H9 (cell line): ENCODE measurements at regions not wholly inside any gene's neighbourhood (a gene's known extent, or its start where the extent isn't known, plus 50 kb on each side); places are given as distances from the start of the nearest gene placed in this dataset.

Source experiments
- DNase-seq: peaks from one replicate; pipeline ENCODE4 v3.0.0-alpha.2; 2017
- H2AFZ ChIP-seq: one replicate; pipeline ENCODE4 v1.6.1; 2013; ENCODE audit warnings: mild to moderate bottlenecking, low read length, control low read depth, moderate library complexity
- H2AK5ac ChIP-seq: 2 replicates; pipeline ENCODE4 v1.6.1; 2013; ENCODE audit warnings: low read length, control low read depth, mixed read lengths; ENCODE audit not compliant: insufficient read length
- H2BK120ac ChIP-seq: one replicate; pipeline ENCODE4 v1.6.1; 2013; ENCODE audit warnings: low read depth, mild to moderate bottlenecking, low read length, control low read depth, inconsistent platforms; ENCODE audit not compliant: poor library complexity, severe bottlenecking
- H2BK12ac ChIP-seq: 2 replicates; pipeline ENCODE4 v1.6.1; 2013; ENCODE audit warnings: low read length, control low read depth, mixed read lengths, low read depth; ENCODE audit not compliant: insufficient read length
- H2BK15ac ChIP-seq: 2 replicates; pipeline ENCODE4 v1.6.1; 2013; ENCODE audit warnings: low read depth, low read length, control low read depth
- H2BK20ac ChIP-seq: one replicate; pipeline ENCODE4 v1.6.1; 2013; ENCODE audit warnings: low read depth, mild to moderate bottlenecking, low read length, control low read depth, inconsistent platforms; ENCODE audit not compliant: poor library complexity, severe bottlenecking
- H2BK5ac ChIP-seq: 2 replicates; pipeline ENCODE4 v1.6.1; 2013; ENCODE audit warnings: low read length, control low read depth, mixed read lengths; ENCODE audit not compliant: insufficient read length
- H3K14ac ChIP-seq: 2 replicates; pipeline ENCODE4 v1.6.1; 2013; ENCODE audit warnings: low read length, control low read depth; ENCODE audit not compliant: insufficient read depth
- H3K18ac ChIP-seq: 2 replicates; pipeline ENCODE4 v1.6.1; 2013; ENCODE audit warnings: low read depth, mild to moderate bottlenecking, mixed read lengths, low read length, control low read depth; ENCODE audit not compliant: insufficient read length
- H3K23ac ChIP-seq: 2 replicates; pipeline ENCODE4 v1.6.1; 2013; ENCODE audit warnings: low read length, control low read depth, mixed read lengths, low read depth; ENCODE audit not compliant: insufficient read length
- H3K23me2 ChIP-seq: 2 replicates; pipeline ENCODE4 v1.6.1; 2013; ENCODE audit warnings: low read depth, mild to moderate bottlenecking, mixed read lengths, low read length, control low read depth; ENCODE audit not compliant: insufficient read length, poor library complexity, severe bottlenecking
- H3K27ac ChIP-seq: 2 replicates; pipeline ENCODE4 v1.5.1; 2013; ENCODE audit warnings: low read length, control low read depth, mixed read lengths, low read depth; ENCODE audit not compliant: insufficient read length
- H3K27me3 ChIP-seq: 2 replicates; pipeline ENCODE4 v1.6.1; 2013; ENCODE audit warnings: low read length, control low read depth, inconsistent platforms; ENCODE audit not compliant: insufficient read depth
- H3K4ac ChIP-seq: 2 replicates; pipeline ENCODE4 v1.6.1; 2013; ENCODE audit warnings: low read depth, mild to moderate bottlenecking, control low read depth, inconsistent platforms, low read length, moderate library complexity
- H3K4me1 ChIP-seq: 2 replicates; pipeline ENCODE4 v1.6.1; 2013; ENCODE audit warnings: low read length, control low read depth, inconsistent platforms; ENCODE audit not compliant: insufficient read depth
- H3K4me2 ChIP-seq: 2 replicates; pipeline ENCODE4 v1.6.1; 2013; ENCODE audit warnings: low read length, control low read depth, mixed read lengths; ENCODE audit not compliant: insufficient read length, insufficient read depth
- H3K56ac ChIP-seq: 2 replicates; pipeline ENCODE4 v1.6.1; 2013; ENCODE audit warnings: low read depth, mild to moderate bottlenecking, mixed read lengths, low read length, control low read depth; ENCODE audit not compliant: insufficient read length
- H3K79me1 ChIP-seq: 2 replicates; pipeline ENCODE4 v1.6.1; 2013; ENCODE audit warnings: low read depth, mild to moderate bottlenecking, moderate library complexity, low read length, control low read depth, inconsistent platforms; ENCODE audit not compliant: insufficient read depth, poor library complexity, severe bottlenecking
- H3K79me2 ChIP-seq: 2 replicates; pipeline ENCODE4 v1.6.1; 2013; ENCODE audit warnings: low read length, control low read depth, inconsistent platforms; ENCODE audit not compliant: insufficient read depth
- H3K9ac ChIP-seq: 2 replicates; pipeline ENCODE4 v1.6.1; 2013; ENCODE audit warnings: low read length, control low read depth, mixed read lengths; ENCODE audit not compliant: insufficient read length; ENCODE audit errors: extremely low read depth
- H3K9me3 ChIP-seq: one replicate; pipeline ENCODE4 v1.6.1; 2013; ENCODE audit warnings: low read depth, low read length, inconsistent platforms; ENCODE audit not compliant: control insufficient read depth
- H3T11ph ChIP-seq: one replicate; pipeline ENCODE4 v1.6.1; 2013; ENCODE audit warnings: mild to moderate bottlenecking, low read length, control low read depth, inconsistent platforms
- H4K20me1 ChIP-seq: one replicate; pipeline ENCODE4 v1.6.1; 2013; ENCODE audit not compliant: control insufficient read depth, insufficient read length, insufficient read depth
- H4K5ac ChIP-seq: 2 replicates; pipeline ENCODE4 v1.6.1; 2013; ENCODE audit warnings: low read depth, mild to moderate bottlenecking, mixed read lengths, low read length, control low read depth; ENCODE audit not compliant: insufficient read length
- H4K8ac ChIP-seq: replicated peaks from 2 replicates; pipeline ENCODE4 v1.6.1; 2013; ENCODE audit warnings: low read length, control low read depth, mixed read lengths, low read depth; ENCODE audit not compliant: insufficient read length
- H4K91ac ChIP-seq: 2 replicates; pipeline ENCODE4 v1.6.1; 2013; ENCODE audit warnings: low read depth, mild to moderate bottlenecking, moderate library complexity, mixed read lengths, low read length, control low read depth; ENCODE audit not compliant: insufficient read length
- H3K27ac Mint-ChIP-seq, 3 experiments: 2 replicates in 2 of 3; 3 replicates in 1 of 3; pipeline ENCODE4 v1.8.0; 2020 to 2021; ENCODE audit warnings: mixed read lengths in 3 of 3, mild to moderate bottlenecking in 1 of 3, moderate library complexity in 1 of 3
- H3K27me3 Mint-ChIP-seq: 2 replicates; pipeline ENCODE4 v1.8.0; 2021; ENCODE audit warnings: low read depth, mild to moderate bottlenecking, moderate library complexity, mixed read lengths
- H3K36me3 Mint-ChIP-seq, 3 experiments: 2 replicates in 2 of 3; 3 replicates in 1 of 3; pipeline ENCODE4 v1.8.0; 2020 to 2021; ENCODE audit warnings: low read depth in 3 of 3, mixed read lengths in 3 of 3; ENCODE audit not compliant: insufficient read depth in 1 of 3
- H3K4me1 Mint-ChIP-seq, 2 experiments: 2 replicates each; pipeline ENCODE4 v1.8.0; 2020; ENCODE audit warnings: mixed read lengths in 2 of 2
- H3K4me3 Mint-ChIP-seq, 2 experiments: 2 replicates in 1 of 2; 3 replicates in 1 of 2; pipeline ENCODE4 v1.8.0; 2020 to 2021; ENCODE audit warnings: mild to moderate bottlenecking in 2 of 2, mixed read lengths in 2 of 2, moderate library complexity in 1 of 2
- H3K9me3 Mint-ChIP-seq, 2 experiments: 2 replicates in 1 of 2; 3 replicates in 1 of 2; pipeline ENCODE4 v1.8.0; 2020; ENCODE audit warnings: mild to moderate bottlenecking in 2 of 2, mixed read lengths in 2 of 2, moderate library complexity in 1 of 2
- whole genome bisulfite sequencing: extraction: QIAGEN DNeasy Blood & Tissue Kit; methylation state at CpG from one replicate; pipeline ENCODE4 v1.1.7; 2013; ENCODE audit warnings: missing lambda C conversion rate, low lambda C conversion rate, mixed read lengths; ENCODE audit not compliant: insufficient read length; ENCODE audit errors: extremely low coverage; 5-methylcytosine and 5-hydroxymethylcytosine counted together
- TF ChIP-seq, protein P1 (sequence below): fragments of 200-600 bp; sonication (generic); conservative IDR thresholded peaks from 3 replicates; pipeline ENCODE4 v1.8.0; 2021; ENCODE audit warnings: antibody characterized with exemption, mild to moderate bottlenecking

DNA sequence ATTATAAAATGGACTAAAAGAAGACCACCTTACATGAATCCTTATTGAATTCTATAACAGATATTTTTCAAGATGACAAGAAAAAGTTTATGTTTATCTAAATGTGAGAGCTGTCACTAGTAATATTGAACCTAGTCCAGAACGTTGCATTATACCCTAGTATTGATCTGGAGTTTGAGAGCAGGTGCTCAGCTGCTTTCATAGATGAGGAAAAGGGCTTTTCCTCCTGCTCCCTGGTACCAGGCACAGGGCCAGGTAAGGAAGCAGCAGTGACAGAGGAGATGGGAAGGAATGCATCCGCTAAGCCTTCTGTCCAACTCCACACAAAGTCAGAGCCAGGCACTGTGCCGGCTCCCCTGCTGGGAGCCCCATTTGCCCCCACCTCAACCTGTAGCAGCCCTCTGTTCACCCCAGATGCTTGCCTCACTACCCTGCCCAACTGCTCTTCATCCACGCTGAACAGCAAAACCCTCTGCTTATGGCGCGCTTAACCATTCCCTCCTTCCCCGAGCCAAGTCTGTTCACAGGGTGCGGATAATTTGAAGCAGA lies 393.1 kb downstream of the FRK start:
- Histone ChIP-seq H3K79me1 (no peaks in the 10 kb centered on the region), H3K27ac (no peak overlapping the region), H3K4me2 (no peak overlapping the region), H3K27me3 (no peaks in the 10 kb centered on the region), H2BK120ac (no peak overlapping the region), H3K9me3 (no peaks in the 10 kb centered on the region), H3T11ph (no peak overlapping the region), H2BK20ac (no peak overlapping the region), H4K20me1 (no peaks in the 10 kb centered on the region), H3K9ac (no peak overlapping the region), H3K56ac (no peak overlapping the region), H2AK5ac (no peak overlapping the region), H3K18ac (no peak overlapping the region), H3K23me2 (no peaks in the 10 kb centered on the region), H2BK12ac (no peak overlapping the region), H3K14ac (no peak overlapping the region), H4K5ac (no peak overlapping the region), H2BK5ac (no peak overlapping the region), H2AFZ (no peak overlapping the region), H4K8ac (no peak overlapping the region), H3K79me2 (no peaks in the 10 kb centered on the region), H4K91ac (no peak overlapping the region), H3K23ac (no peak overlapping the region), H3K4ac (no peak overlapping the region), H3K4me1 (no peaks in the 10 kb centered on the region), H2BK15ac (no peak overlapping the region)
- no peak overlapping the region for H3K4me3 Mint-ChIP-seq
- TF ChIP-seq, protein P1, sequence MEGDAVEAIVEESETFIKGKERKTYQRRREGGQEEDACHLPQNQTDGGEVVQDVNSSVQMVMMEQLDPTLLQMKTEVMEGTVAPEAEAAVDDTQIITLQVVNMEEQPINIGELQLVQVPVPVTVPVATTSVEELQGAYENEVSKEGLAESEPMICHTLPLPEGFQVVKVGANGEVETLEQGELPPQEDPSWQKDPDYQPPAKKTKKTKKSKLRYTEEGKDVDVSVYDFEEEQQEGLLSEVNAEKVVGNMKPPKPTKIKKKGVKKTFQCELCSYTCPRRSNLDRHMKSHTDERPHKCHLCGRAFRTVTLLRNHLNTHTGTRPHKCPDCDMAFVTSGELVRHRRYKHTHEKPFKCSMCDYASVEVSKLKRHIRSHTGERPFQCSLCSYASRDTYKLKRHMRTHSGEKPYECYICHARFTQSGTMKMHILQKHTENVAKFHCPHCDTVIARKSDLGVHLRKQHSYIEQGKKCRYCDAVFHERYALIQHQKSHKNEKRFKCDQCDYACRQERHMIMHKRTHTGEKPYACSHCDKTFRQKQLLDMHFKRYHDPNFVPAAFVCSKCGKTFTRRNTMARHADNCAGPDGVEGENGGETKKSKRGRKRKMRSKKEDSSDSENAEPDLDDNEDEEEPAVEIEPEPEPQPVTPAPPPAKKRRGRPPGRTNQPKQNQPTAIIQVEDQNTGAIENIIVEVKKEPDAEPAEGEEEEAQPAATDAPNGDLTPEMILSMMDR, result no peak
- H3K27me3 Mint-ChIP-seq, result no peaks in the 10 kb centered on the region
- no peaks in the 10 kb centered on the region for H3K9me3 Mint-ChIP-seq
- H3K4me1 Mint-ChIP-seq, result peaks cover 11 to 21% of the 10 kb centered on the region in 2 experiments
- H3K36me3 Mint-ChIP-seq, result no peaks in the 10 kb centered on the region
- 0 out of 7 replicates have a peak overlapping the region, but pooled peaks of 1 of the 3 experiments have one; percentile 70 for H3K27ac Mint-ChIP-seq
- DNase-seq, result no peak
- WGBS, result no CpG with 5 or more reads among the region's 8 CpGs
